ENCODE measurements at regions not wholly inside any gene's neighbourhood (a gene's known extent, or its start where the extent isn't known, plus 50 kb on each side); places are given as distances from the start of the nearest gene placed in this dataset.
A peak's percentile ranks its signal among the peaks of the same experiment; 100 is the strongest.
"Not testable (repeated sequence)": the region's sequence is repeated elsewhere in the genome, so short reads cannot be mapped to it uniquely, and the experiment has no call there.

- DNase-seq: no peak
Observed at GRCh38 chr15:45869034-45869668, 234.3 kb downstream of the SQOR start.

- DNase-seq: no peak
Observed at GRCh38 chr15:45871121-45871855, 236.5 kb downstream of the SQOR start.

- DNase-seq: no peak
Observed at GRCh38 chr15:45873781-45874180, 239.0 kb downstream of the SQOR start.

GRCh38 chr15:45874566-45874965, 239.7 kb downstream of the SQOR start:
- not testable (repeated sequence) for DNase-seq

- DNase-seq: no peak
Observed at GRCh38 chr15:45884289-45884688, 249.5 kb downstream of the SQOR start.

GRCh38 chr15:45884755-45885445, 250.1 kb downstream of the SQOR start:
- DNase-seq: no peak

GRCh38 chr15:45885801-45886200, 251.0 kb downstream of the SQOR start:
- DNase-seq: no peak

GRCh38 chr15:45891766-45892165, 256.9 kb downstream of the SQOR start:
- peak; percentile 74 for DNase-seq

GRCh38 chr15:45892182-45892581, 257.4 kb downstream of the SQOR start:
- no peak for DNase-seq

- DNase-seq: no peak
Observed at GRCh38 chr15:45903283-45903682, 268.5 kb downstream of the SQOR start.

- DNase-seq: no peak
Observed at GRCh38 chr15:45904019-45904418, 269.2 kb downstream of the SQOR start.

GRCh38 chr15:45906230-45906629, 271.4 kb downstream of the SQOR start:
- DNase-seq: no peak

GRCh38 chr15:45910671-45911070, 275.8 kb downstream of the SQOR start:
- DNase-seq: no peak

GRCh38 chr15:45913451-45913850, 278.6 kb downstream of the SQOR start:
- DNase-seq: no peak

- no peak for DNase-seq
Observed at GRCh38 chr15:45914425-45914824, 279.6 kb downstream of the SQOR start.

GRCh38 chr15:45918839-45919238, 284.0 kb downstream of the SQOR start:
- no peak for DNase-seq

GRCh38 chr15:45919806-45920205, 285.0 kb downstream of the SQOR start:
- DNase-seq: no peak

- no peak for DNase-seq
Observed at GRCh38 chr15:45921376-45921775, 286.5 kb downstream of the SQOR start.

GRCh38 chr15:45921978-45922377, 287.1 kb downstream of the SQOR start:
- DNase-seq: no peak

GRCh38 chr15:45941367-45941766, 306.5 kb downstream of the SQOR start:
- DNase-seq: no peak

GRCh38 chr15:45943240-45943639, 308.4 kb downstream of the SQOR start:
- no peak for DNase-seq

- no peak for DNase-seq
Observed at GRCh38 chr15:45946111-45946510, 311.3 kb downstream of the SQOR start.

- DNase-seq: no peak
Observed at GRCh38 chr15:45948181-45948621, 313.4 kb downstream of the SQOR start.

GRCh38 chr15:45958924-45959323, 324.1 kb downstream of the SQOR start:
- no peak for DNase-seq
